ENCODE measurements at regions not wholly inside any gene's neighbourhood (a gene's known extent, or its start where the extent isn't known, plus 50 kb on each side); places are given as distances from the start of the nearest gene placed in this dataset.

DNA sequence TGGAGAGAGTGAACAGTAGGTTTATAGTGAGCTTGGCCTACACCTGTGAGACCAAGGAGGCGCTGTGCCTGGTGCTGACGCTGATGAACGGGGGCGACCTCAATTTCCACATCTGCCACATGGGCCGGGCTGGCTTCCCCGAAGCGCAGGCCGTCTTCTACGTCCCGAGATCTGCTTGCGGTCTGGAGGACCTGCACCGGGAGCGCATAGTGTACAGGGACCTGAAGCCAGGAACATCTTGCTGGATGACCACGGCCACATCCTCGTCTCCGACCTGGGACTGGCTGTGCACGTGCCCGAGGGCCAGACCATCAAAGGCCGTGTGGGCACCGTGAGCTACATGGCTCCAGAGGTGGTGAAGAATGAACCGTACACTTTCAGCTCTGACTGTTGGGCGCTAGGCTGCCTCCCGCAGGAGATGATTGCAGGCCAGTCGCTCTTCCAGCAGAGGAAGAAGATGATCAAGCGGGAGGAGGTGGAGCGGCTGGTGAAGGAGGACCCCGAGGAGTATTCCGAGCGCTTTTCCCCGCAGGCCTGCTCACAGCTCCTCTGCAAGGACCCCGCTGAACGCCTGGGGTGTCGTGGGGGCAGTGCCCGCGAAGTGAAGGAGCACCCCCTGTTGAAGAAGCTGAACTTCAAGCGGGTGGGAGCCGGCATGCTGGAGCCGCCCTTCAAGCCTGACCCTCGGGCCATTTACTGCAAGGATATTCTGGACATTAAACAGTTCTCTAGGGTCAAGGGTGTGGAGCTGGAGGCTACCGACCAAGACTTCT lies 139.0 kb downstream of the ZDHHC20 start:
- TF ChIP-seq POLR2A (IDR thresholded peaks at IDR 0.05; ENCODE audit: extremely low read depth, insufficient read length), result no peak
- TF ChIP-seq CTCF (IDR thresholded peaks at IDR 0.05; ENCODE audit: low read depth, low read length), result no peak
- TF ChIP-seq, protein P1, sequence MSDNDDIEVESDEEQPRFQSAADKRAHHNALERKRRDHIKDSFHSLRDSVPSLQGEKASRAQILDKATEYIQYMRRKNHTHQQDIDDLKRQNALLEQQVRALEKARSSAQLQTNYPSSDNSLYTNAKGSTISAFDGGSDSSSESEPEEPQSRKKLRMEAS (IDR thresholded peaks at IDR 0.05; ENCODE audit: low read depth, low read length), result no peak
- TF ChIP-seq MYC (IDR thresholded peaks at IDR 0.05; ENCODE audit: low read depth, low read length), result no peak

Measured in NB4 (cell line).